ENCODE measurements at regions not wholly inside any gene's neighbourhood (a gene's known extent, or its start where the extent isn't known, plus 50 kb on each side); places are given as distances from the start of the nearest gene placed in this dataset.

DNA sequence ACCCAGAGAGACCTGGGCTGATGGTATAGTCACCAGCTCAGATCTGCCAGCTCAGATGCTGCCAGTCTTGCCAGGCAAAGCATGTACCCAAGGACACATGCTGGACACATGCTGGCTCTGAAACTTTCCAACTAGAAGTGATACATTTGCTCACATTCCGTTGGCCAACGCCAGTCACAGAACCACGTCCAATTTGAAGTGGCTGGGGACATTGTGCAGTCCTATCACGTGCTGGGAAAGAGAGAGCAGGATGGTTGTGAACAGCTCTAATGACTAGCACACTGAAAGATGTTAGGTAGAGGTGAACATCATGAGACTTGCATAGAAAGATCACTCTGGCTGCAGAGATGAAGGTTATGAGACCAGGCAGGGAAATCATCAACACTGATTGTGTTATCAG, 308.5 kb upstream of the ROPN1 start (continued):
- TF ChIP-seq CHD7 (IDR thresholded peaks at IDR 0.05; ENCODE audit: insufficient replicate concordance, low read length) (no peak), SP4 (IDR thresholded peaks at IDR 0.05; ENCODE audit: low read length) (no peak)
